ENCODE measurements at regions not wholly inside any gene's neighbourhood (a gene's known extent, or its start where the extent isn't known, plus 50 kb on each side); places are given as distances from the start of the nearest gene placed in this dataset.
A peak's percentile ranks its signal among the peaks of the same experiment; 100 is the strongest.

DNA sequence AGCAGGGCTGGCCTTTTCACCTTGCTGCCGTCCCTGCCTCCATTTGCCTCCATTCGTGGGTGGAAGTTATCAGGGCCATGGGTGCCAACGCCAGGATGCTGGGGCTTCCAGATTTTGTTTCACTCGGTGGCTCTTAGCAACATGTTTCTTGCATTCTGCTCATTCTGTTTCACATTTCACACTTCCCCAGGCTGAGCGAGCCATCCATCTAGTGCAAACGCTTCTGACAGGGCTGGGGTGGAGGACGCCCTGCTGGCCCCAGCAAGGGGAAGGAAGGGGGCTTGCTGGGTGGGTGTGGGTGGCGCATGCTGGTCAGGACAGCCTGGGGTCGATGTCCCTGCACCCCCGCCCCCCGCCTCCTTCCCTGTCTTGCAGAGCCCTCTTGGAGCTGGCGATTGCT is 165.2 kb downstream of the URI1 start:
- Histone ChIP-seq H3K4me3 (no peak overlapping the region), H3K4me1 (no peaks in the 10 kb centered on the region), H3K9me3 (no peaks in the 10 kb centered on the region), H3K27me3 (peaks cover 0 to 8% (median 0%) of the 10 kb centered on the region in 9 donors), H3K36me3 (no peaks in the 10 kb centered on the region), H3K27ac (no peak overlapping the region)
- TF ChIP-seq CTCF (IDR thresholded peaks at IDR 0.05) (no peak), POLR2A (IDR thresholded peaks at IDR 0.05) (no peak)
- intact Hi-C loops (cut with DNase I), result no loop called here
- 38 to 47% (median 44%) methylated on average over 12 of the region's 12 CpGs for WGBS, 4 donors
- no peak for ATAC-seq
- peak in 1 of 5 donors; percentile 39 for DNase-seq

DNA sequence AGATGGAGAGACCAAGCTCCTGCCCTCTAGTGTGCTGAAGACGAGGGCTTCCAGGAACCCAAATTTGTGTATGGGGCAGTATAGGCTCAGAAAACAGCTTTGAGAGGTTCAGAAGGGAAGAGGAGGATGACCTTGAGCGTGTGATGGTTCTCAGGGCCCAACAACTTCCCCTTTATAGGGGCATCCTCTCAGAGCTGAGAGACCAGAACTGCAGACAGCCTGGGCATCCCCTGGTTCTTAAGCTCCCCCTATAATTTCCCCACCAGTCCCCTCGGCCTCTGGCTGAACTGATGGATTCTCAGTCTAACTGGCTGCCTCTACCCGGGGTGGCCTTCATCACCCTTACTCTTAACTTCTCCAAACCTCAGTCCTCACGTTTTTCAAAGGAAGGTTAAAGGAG is 167.5 kb downstream of the URI1 start:
- ATAC-seq, result no peak
- no peaks in the 10 kb centered on the region for H3K36me3 ChIP-seq
- H3K4me3 ChIP-seq, result no peak overlapping the region
- no peak overlapping the region for H3K27ac ChIP-seq
- intact Hi-C loops (cut with DNase I), result no loop called here
- TF ChIP-seq CTCF (IDR thresholded peaks at IDR 0.05) (no peak), POLR2A (IDR thresholded peaks at IDR 0.05) (no peak)
- H3K4me1 ChIP-seq, result no peaks in the 10 kb centered on the region
- H3K27me3 ChIP-seq, result peaks cover 0 to 16% (median 0%) of the 10 kb centered on the region in 9 donors
- H3K9me3 ChIP-seq, result no peaks in the 10 kb centered on the region
- WGBS, 4 donors, result 67 to 72% (median 69%) methylated on average over 5 of the region's 5 CpGs
- peak in 1 of 5 donors; percentile 17 for DNase-seq

DNA sequence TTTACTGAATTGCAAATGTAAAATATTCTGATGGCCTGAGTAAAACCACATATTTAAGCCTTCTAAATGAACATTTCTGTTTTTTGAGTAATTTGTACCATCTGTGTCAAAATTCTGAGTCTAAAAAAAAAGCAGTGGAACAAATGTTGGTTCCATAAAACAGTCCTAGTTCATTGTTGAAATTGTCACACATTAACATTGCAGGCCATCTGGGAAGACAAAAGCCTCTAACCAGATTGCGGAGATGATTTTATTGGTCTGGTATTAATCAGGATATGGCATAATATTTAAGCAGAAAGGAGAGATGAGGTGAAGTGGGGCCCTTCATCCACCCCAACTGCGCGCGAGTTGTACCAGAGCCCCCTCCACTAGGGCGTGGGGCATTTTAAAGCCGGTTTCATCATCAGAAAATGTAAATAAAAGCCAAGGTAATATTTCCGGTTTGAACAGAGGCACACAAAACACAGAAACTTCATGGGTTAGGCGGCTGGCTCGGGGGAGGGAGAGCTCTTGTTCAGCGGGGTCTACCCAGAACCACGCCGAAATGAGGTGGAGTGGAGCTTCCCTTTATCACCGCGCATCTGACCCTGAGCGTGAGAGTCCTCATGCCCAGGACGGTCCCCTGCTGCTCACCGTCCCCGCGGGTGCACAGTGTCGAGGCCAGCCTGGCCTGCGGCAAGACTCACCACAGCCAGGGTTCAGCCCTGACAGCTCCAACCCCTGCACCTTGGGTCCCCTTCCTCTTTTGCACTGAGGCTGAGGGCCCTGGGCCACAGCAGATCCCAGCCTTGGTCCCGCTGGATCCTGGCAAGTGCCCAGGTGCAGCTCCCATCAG is 169.2 kb downstream of the URI1 start:
- H3K27ac ChIP-seq, result no peak overlapping the region
- TF ChIP-seq POLR2A (IDR thresholded peaks at IDR 0.05) (no peak), CTCF (IDR thresholded peaks at IDR 0.05) (no peak)
- intact Hi-C loops (cut with DNase I), result no loop called here
- H3K4me3 ChIP-seq, result no peak overlapping the region
- H3K4me1 ChIP-seq, result no peaks in the 10 kb centered on the region
- WGBS, 4 donors, result 85 to 90% (median 89%) methylated on average over 16 to 22 of the region's 22 CpGs
- no peaks in the 10 kb centered on the region for H3K36me3 ChIP-seq
- no peaks in the 10 kb centered on the region for H3K9me3 ChIP-seq
- ATAC-seq, result no peak
- DNase-seq, result peak in 1 of 5 donors; percentile 48
- peaks cover 0 to 16% (median 0%) of the 10 kb centered on the region in 9 donors for H3K27me3 ChIP-seq

GRCh38 chr19:30112171-30112570 is 170.1 kb downstream of the URI1 start:
- no peak for ATAC-seq

More at GRCh38 chr19:30112171-30112570, 170.1 kb downstream of the URI1 start:
- intact Hi-C loops (cut with DNase I), result no loop called here
- Histone ChIP-seq H3K4me3 (no peak overlapping the region), H3K4me1 (no peaks in the 10 kb centered on the region), H3K27ac (no peak overlapping the region), H3K27me3 (peaks cover 0 to 16% (median 0%) of the 10 kb centered on the region in 9 donors), H3K36me3 (no peaks in the 10 kb centered on the region), H3K9me3 (no peaks in the 10 kb centered on the region)
- DNase-seq, result peak in 1 of 5 donors; percentile 23
- no peak for TF ChIP-seq CTCF (IDR thresholded peaks at IDR 0.05)
- TF ChIP-seq POLR2A (IDR thresholded peaks at IDR 0.05), result no peak
- 84 to 94% (median 93%) methylated on average over 6 to 9 of the region's 9 CpGs for WGBS, 4 donors

Data from heart left ventricle (tissue), 16 donors.